ENCODE measurements at regions not wholly inside any gene's neighbourhood (a gene's known extent, or its start where the extent isn't known, plus 50 kb on each side); places are given as distances from the start of the nearest gene placed in this dataset.

DNA sequence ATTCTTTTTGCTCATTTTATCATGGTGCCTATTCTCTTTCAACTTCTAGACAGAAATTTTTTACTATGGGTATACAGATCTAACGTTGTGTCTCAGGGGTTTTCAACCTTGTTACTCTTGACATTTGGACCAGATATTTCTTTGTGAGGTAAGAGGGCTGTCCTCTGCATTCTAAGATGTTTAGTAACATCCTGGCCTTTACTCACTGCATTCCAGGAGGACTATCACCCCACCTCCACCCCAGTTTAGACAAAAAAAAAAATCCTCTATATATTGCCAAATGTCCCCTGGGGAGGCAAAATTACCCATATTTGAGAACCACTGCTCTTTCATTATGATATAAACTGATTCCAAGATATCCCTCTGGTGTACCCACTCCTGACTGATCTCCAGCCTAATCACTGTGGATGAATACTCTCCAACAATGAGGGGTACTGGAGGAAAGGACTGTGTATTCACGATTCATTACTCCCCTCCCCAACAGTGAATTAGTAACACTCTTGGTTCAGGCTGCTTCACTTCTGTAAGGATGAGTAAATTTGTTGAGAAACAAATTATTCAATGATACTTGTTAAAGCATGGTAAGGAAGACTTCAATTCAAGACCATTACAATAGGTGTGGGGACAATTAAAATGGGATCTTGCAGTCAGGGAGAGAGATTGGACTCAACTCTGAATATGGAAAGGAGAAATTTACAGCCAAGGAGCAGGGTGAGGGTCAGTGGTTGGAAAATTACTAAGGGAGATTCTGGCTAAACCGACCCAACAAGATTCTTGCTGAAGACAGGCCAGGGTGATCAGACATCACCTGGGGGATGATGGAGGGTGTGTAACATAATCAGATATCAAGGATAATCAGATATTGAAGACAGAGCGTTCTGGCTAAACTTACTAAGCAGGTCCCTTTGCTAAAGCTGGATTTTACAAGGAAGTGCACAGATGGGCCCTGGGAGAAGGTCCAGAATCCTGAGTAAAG is 123.8 kb upstream of the DAZL start:
- Histone ChIP-seq H4K20me1 (ENCODE audit: control insufficient read depth, insufficient read depth) (no peaks in the 10 kb centered on the region), H3K27ac (ENCODE audit: control insufficient read depth, insufficient read depth) (no peak overlapping the region), H2AFZ (ENCODE audit: control insufficient read depth, low read depth, low read length) (no peak overlapping the region), H3K27me3 (replicated peaks in 1 of 2; ENCODE audit: control insufficient read depth in 2 of 2, insufficient read depth in 2 of 2, low read length in 1 of 2) (no peaks in the 10 kb centered on the region), H3K36me3 (ENCODE audit: control insufficient read depth in 2 of 2, insufficient read depth in 2 of 2, low read length in 1 of 2) (no peaks in the 10 kb centered on the region), H3K9ac (ENCODE audit: control insufficient read depth, insufficient read depth, low read length) (no peak overlapping the region), H3K4me1 (ENCODE audit: control insufficient read depth, insufficient read depth, low read length) (no peaks in the 10 kb centered on the region), H3K79me2 (ENCODE audit: control insufficient read depth, insufficient read depth, low read length) (no peaks in the 10 kb centered on the region), H3K4me2 (ENCODE audit: control insufficient read depth, insufficient read depth) (no peak overlapping the region), H3K9me3 (replicated peaks; ENCODE audit: control insufficient read depth, insufficient read depth, low read length) (peaks cover 6% of the 10 kb centered on the region), H3K4me3 (no peak overlapping the region)
- ATAC-seq (no peak), FAIRE-seq (no peak), DNase-seq (ENCODE audit: low read depth, low spot score) (no peak)
- no TSS peak for BruUV-seq (replicated peaks)
- ChIA-PET RAD21 (ENCODE audit: unreplicated experiment) (no interaction called here), CTCF (no interaction called here), POLR2A (no interaction called here), SMC1A (ENCODE audit: uncharacterized antibody, unreplicated experiment) (no interaction called here)
- TF ChIP-seq FOS (IDR thresholded peaks at IDR 0.05; ENCODE audit: borderline replicate concordance, extremely low read depth, insufficient read length) (no peak), HDGF (IDR thresholded peaks at IDR 0.05) (no peak), NFYA (IDR thresholded peaks at IDR 0.05; ENCODE audit: borderline replicate concordance, low read depth, low read length) (no peak), EZH2 (IDR thresholded peaks at IDR 0.05; ENCODE audit: borderline replicate concordance, control insufficient read depth, low read depth, low read length) (no peak), YBX1 (IDR thresholded peaks at IDR 0.05) (no peak), PAX5 (IDR thresholded peaks at IDR 0.05; ENCODE audit: borderline replicate concordance, low read depth, low read length) (no peak), MYB (IDR thresholded peaks at IDR 0.05; ENCODE audit: borderline replicate concordance, low read depth, low read length) (no peak), RAD21 (IDR thresholded peaks at IDR 0.05; ENCODE audit: insufficient read depth, low read depth, low read length) (no peak), CREB1 (IDR thresholded peaks at IDR 0.05; ENCODE audit: low read depth) (no peak), EP300 (IDR thresholded peaks at IDR 0.05; ENCODE audit: borderline replicate concordance in 1 of 2, control insufficient read depth in 1 of 2, low read depth in 2 of 2, low read length in 2 of 2) (no peak), NR2F1 (conservative IDR thresholded peaks at IDR 0.05) (no peak), LARP7 (IDR thresholded peaks at IDR 0.05) (no peak), BCL11A (IDR thresholded peaks at IDR 0.05; ENCODE audit: low read depth, low read length) (no peak)
- TF ChIP-seq, protein P1, sequence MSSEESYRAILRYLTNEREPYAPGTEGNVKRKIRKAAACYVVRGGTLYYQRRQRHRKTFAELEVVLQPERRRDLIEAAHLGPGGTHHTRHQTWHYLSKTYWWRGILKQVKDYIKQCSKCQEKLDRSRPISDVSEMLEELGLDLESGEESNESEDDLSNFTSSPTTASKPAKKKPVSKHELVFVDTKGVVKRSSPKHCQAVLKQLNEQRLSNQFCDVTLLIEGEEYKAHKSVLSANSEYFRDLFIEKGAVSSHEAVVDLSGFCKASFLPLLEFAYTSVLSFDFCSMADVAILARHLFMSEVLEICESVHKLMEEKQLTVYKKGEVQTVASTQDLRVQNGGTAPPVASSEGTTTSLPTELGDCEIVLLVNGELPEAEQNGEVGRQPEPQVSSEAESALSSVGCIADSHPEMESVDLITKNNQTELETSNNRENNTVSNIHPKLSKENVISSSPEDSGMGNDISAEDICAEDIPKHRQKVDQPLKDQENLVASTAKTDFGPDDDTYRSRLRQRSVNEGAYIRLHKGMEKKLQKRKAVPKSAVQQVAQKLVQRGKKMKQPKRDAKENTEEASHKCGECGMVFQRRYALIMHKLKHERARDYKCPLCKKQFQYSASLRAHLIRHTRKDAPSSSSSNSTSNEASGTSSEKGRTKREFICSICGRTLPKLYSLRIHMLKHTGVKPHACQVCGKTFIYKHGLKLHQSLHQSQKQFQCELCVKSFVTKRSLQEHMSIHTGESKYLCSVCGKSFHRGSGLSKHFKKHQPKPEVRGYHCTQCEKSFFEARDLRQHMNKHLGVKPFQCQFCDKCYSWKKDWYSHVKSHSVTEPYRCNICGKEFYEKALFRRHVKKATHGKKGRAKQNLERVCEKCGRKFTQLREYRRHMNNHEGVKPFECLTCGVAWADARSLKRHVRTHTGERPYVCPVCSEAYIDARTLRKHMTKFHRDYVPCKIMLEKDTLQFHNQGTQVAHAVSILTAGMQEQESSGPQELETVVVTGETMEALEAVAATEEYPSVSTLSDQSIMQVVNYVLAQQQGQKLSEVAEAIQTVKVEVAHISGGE (CRISPR knock-in tag; IDR thresholded peaks at IDR 0.05), result no peak
- TF ChIP-seq, protein P2, sequence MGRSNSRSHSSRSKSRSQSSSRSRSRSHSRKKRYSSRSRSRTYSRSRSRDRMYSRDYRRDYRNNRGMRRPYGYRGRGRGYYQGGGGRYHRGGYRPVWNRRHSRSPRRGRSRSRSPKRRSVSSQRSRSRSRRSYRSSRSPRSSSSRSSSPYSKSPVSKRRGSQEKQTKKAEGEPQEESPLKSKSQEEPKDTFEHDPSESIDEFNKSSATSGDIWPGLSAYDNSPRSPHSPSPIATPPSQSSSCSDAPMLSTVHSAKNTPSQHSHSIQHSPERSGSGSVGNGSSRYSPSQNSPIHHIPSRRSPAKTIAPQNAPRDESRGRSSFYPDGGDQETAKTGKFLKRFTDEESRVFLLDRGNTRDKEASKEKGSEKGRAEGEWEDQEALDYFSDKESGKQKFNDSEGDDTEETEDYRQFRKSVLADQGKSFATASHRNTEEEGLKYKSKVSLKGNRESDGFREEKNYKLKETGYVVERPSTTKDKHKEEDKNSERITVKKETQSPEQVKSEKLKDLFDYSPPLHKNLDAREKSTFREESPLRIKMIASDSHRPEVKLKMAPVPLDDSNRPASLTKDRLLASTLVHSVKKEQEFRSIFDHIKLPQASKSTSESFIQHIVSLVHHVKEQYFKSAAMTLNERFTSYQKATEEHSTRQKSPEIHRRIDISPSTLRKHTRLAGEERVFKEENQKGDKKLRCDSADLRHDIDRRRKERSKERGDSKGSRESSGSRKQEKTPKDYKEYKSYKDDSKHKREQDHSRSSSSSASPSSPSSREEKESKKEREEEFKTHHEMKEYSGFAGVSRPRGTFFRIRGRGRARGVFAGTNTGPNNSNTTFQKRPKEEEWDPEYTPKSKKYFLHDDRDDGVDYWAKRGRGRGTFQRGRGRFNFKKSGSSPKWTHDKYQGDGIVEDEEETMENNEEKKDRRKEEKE (IDR thresholded peaks at IDR 0.05), result no peak
- TF ChIP-seq, protein P3, sequence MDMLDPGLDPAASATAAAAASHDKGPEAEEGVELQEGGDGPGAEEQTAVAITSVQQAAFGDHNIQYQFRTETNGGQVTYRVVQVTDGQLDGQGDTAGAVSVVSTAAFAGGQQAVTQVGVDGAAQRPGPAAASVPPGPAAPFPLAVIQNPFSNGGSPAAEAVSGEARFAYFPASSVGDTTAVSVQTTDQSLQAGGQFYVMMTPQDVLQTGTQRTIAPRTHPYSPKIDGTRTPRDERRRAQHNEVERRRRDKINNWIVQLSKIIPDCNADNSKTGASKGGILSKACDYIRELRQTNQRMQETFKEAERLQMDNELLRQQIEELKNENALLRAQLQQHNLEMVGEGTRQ (IDR thresholded peaks at IDR 0.05; ENCODE audit: borderline replicate concordance, low read depth, low read length), result no peak
- in situ Hi-C loops (cut with MboI) (no loop called here), intact Hi-C loops (cut with micrococcal nuclease; ENCODE audit: unreplicated experiment) (no loop called here)
- WGBS (ENCODE audit: insufficient coverage, insufficient replicate concordance, low lambda C conversion rate, missing lambda C conversion rate), result 20% methylated on average over 4 of the region's 4 CpGs
